Prostate gland (tissue), 2 donors: ENCODE measurements at regions not wholly inside any gene's neighbourhood (a gene's known extent, or its start where the extent isn't known, plus 50 kb on each side); places are given as distances from the start of the nearest gene placed in this dataset.

Experiments
- POLR2A ChIP-seq: fragments of 450-650 bp; IDR thresholded peaks from one replicate; pipeline ENCODE4 v1.6.1; 2016; ENCODE audit warnings: antibody characterized with exemption, mild to moderate bottlenecking
- POLR2AphosphoS5 ChIP-seq: sonication (generic); formaldehyde crosslinking; IDR thresholded peaks from one replicate; pipeline ENCODE4 v1.6.1; 2017; ENCODE audit warnings: antibody characterized with exemption
- TF ChIP-seq, protein P1 (sequence below), 4 experiments: fragments of 200-600 bp in 2 of 4; fragments of 450-650 bp in 2 of 4; sonication (generic) in 2 of 4; IDR thresholded peaks; 1 replicate in 3 of 4; 2 replicates in 1 of 4; pipeline ENCODE4 v1.5.1; 2016 to 2019; ENCODE audit warnings: antibody characterized with exemption in 4 of 4, mild to moderate bottlenecking in 2 of 4, moderate library complexity in 2 of 4

DNA sequence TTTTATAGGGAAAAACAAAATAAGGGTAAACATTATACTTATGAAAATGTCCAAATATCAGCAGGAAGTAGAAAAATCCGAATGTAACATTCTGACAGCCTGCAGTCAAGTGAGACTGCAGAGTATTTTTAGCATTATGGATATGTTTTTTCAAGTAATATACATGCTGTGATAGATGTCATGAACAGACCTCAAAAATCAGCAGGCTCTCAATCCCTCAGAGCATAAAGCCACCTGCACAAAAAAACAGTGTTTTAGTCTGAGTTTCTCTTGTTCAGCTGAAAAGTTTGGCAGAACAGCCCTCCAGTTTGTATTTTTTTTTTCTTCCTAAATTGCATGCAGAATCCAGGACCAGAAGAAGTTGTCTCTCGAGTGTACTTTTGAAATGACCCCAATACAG, 219.1 kb upstream of the FMN2 start:
- TF ChIP-seq, protein P1, sequence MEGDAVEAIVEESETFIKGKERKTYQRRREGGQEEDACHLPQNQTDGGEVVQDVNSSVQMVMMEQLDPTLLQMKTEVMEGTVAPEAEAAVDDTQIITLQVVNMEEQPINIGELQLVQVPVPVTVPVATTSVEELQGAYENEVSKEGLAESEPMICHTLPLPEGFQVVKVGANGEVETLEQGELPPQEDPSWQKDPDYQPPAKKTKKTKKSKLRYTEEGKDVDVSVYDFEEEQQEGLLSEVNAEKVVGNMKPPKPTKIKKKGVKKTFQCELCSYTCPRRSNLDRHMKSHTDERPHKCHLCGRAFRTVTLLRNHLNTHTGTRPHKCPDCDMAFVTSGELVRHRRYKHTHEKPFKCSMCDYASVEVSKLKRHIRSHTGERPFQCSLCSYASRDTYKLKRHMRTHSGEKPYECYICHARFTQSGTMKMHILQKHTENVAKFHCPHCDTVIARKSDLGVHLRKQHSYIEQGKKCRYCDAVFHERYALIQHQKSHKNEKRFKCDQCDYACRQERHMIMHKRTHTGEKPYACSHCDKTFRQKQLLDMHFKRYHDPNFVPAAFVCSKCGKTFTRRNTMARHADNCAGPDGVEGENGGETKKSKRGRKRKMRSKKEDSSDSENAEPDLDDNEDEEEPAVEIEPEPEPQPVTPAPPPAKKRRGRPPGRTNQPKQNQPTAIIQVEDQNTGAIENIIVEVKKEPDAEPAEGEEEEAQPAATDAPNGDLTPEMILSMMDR (IDR thresholded peaks at IDR 0.05): no peak
- TF ChIP-seq POLR2A (no peak), POLR2AphosphoS5 (no peak)
